Stomach (tissue), 8 donors: ENCODE measurements at regions not wholly inside any gene's neighbourhood (a gene's known extent, or its start where the extent isn't known, plus 50 kb on each side); places are given as distances from the start of the nearest gene placed in this dataset.

Experiments
- DNase-seq, 2 donors: peaks; one replicate each; pipeline versions ENCODE4 v3.0.0 to v3.0.0-alpha.2; 2013 to 2019
- H3K27ac ChIP-seq, 5 donors: fragments of 200-600 bp in 4 of 5; sonication (generic) in 4 of 5; one replicate each; pipeline ENCODE4 v1.5.1; 2013 to 2019; ENCODE audit warnings: mild to moderate bottlenecking in 1 of 5, moderate library complexity in 1 of 5
- H3K27me3 ChIP-seq, 3 donors: fragments of 200-600 bp; sonication (generic); one replicate each; pipeline ENCODE4 v1.5.1; 2017 to 2019; ENCODE audit warnings: mixed run types in 1 of 3
- H3K36me3 ChIP-seq, 4 donors: fragments of 200-600 bp; sonication (generic); 1 replicate in 3 of 4; 2 replicates in 1 of 4; pipeline ENCODE4 v1.5.1; 2016 to 2019
- H3K4me1 ChIP-seq, 4 donors: fragments of 200-600 bp; sonication (generic); one replicate each; pipeline ENCODE4 v1.5.1; 2016 to 2019
- H3K4me3 ChIP-seq, 4 donors: fragments of 200-600 bp; sonication (generic) in 3 of 4; one replicate each; pipeline ENCODE4 v1.5.1; 2016 to 2019; ENCODE audit warnings: mild to moderate bottlenecking in 1 of 4
- H3K9me3 ChIP-seq, 4 donors: fragments of 200-600 bp; sonication (generic); one replicate each; pipeline ENCODE4 v1.5.1; 2016 to 2019
- CTCF ChIP-seq, 7 experiments: fragments of 450-650 bp in 4 of 7; fragments of 200-600 bp in 3 of 7; sonication (generic) in 3 of 7; IDR thresholded peaks; one replicate each; pipeline ENCODE4 v1.5.1; 2016 to 2019; ENCODE audit warnings: antibody characterized with exemption in 7 of 7, control low read depth in 2 of 7, mild to moderate bottlenecking in 1 of 7
- EP300 ChIP-seq: sonication (generic); formaldehyde crosslinking; IDR thresholded peaks from one replicate; pipeline ENCODE4 v1.6.1; 2017; ENCODE audit warnings: antibody characterized with exemption
- POLR2A ChIP-seq, 4 donors: fragments of 450-650 bp; IDR thresholded peaks; one replicate each; pipeline ENCODE4 v1.6.1; 2016; ENCODE audit warnings: antibody characterized with exemption in 4 of 4, control low read depth in 2 of 4, mild to moderate bottlenecking in 1 of 4, moderate library complexity in 1 of 4
- POLR2AphosphoS5 ChIP-seq, 3 donors: sonication (generic); formaldehyde crosslinking; IDR thresholded peaks; one replicate each; pipeline ENCODE4 v1.6.1; 2016; ENCODE audit warnings: antibody characterized with exemption in 3 of 3
- WGBS, 5 donors: extraction: QIAGEN DNeasy Blood & Tissue Kit in 3 of 5; methylation state at CpG; one replicate each; pipeline versions ENCODE4 v1.1.5 to v1.1.7; 2013 to 2018; 5-methylcytosine and 5-hydroxymethylcytosine counted together
- intact Hi-C: fragments of 100-400 bp; cut with DNase I; formaldehyde crosslinking; loops from one replicate; pipeline ENCODE4 v1.15.1; 2023; ENCODE audit warnings: low total_unique reads
- donor health status: healthy with polysubstance abuse.
- donor health status: Bipolar disorder and iron deficiency.
- donor health status: healthy.

- TF ChIP-seq POLR2AphosphoS5 (IDR thresholded peaks at IDR 0.05) = no peak
- no peak for TF ChIP-seq CTCF (IDR thresholded peaks at IDR 0.05)
- no peak for TF ChIP-seq EP300
- peaks cover 0 to 19% (median 16%) of the 10 kb centered on the region in 4 donors for H3K9me3 ChIP-seq
- WGBS, 5 donors = 65 to 100% (median 95%) methylated on average over 1 of the region's 1 CpG
Observed at GRCh38 chr11:116110356-116110755, 606.1 kb upstream of the CADM1 start.

GRCh38 chr11:116109228-116109627 is 605.0 kb upstream of the CADM1 start:
- no peak overlapping the region for H3K4me3 ChIP-seq
- WGBS, 5 donors = 72 to 88% (median 83%) methylated on average over 5 of the region's 5 CpGs
- DNase-seq = no peak
- TF ChIP-seq POLR2A (IDR thresholded peaks at IDR 0.05) (no peak), EP300 (no peak), POLR2AphosphoS5 (IDR thresholded peaks at IDR 0.05) (no peak), CTCF (IDR thresholded peaks at IDR 0.05) (no peak)
- no peak overlapping the region for H3K27ac ChIP-seq
- no peaks in the 10 kb centered on the region for H3K27me3 ChIP-seq
- peaks cover 0 to 16% (median 15%) of the 10 kb centered on the region in 4 donors for H3K9me3 ChIP-seq
- H3K4me1 ChIP-seq = no peaks in the 10 kb centered on the region
- intact Hi-C loops = no loop called here
- no peaks in the 10 kb centered on the region for H3K36me3 ChIP-seq

More at GRCh38 chr11:116110356-116110755, 606.1 kb upstream of the CADM1 start:
- Histone ChIP-seq H3K27ac (no peak overlapping the region), H3K36me3 (no peaks in the 10 kb centered on the region), H3K27me3 (no peaks in the 10 kb centered on the region), H3K4me3 (no peak overlapping the region), H3K4me1 (no peaks in the 10 kb centered on the region)
- no peak for DNase-seq
- intact Hi-C loops = no loop called here

- Histone ChIP-seq H3K27ac (no peak overlapping the region), H3K4me1 (no peaks in the 10 kb centered on the region), H3K36me3 (no peaks in the 10 kb centered on the region), H3K9me3 (peaks cover 0 to 5% (median 5%) of the 10 kb centered on the region in 4 donors), H3K27me3 (no peaks in the 10 kb centered on the region), H3K4me3 (no peak overlapping the region)
- TF ChIP-seq POLR2AphosphoS5 (IDR thresholded peaks at IDR 0.05) (no peak), POLR2A (IDR thresholded peaks at IDR 0.05) (no peak), CTCF (IDR thresholded peaks at IDR 0.05) (no peak), EP300 (no peak)
- DNase-seq = no peak
- WGBS, 5 donors = 38 to 61% (median 52%) methylated on average over 2 of the region's 2 CpGs
- intact Hi-C loops = no loop called here
Observed at GRCh38 chr11:116108161-116108560, 603.9 kb upstream of the CADM1 start.

- Histone ChIP-seq H3K4me3 (no peak overlapping the region), H3K27me3 (no peaks in the 10 kb centered on the region), H3K36me3 (no peaks in the 10 kb centered on the region), H3K9me3 (no peaks in the 10 kb centered on the region), H3K4me1 (no peaks in the 10 kb centered on the region), H3K27ac (no peak overlapping the region)
- intact Hi-C loops = no loop called here
- TF ChIP-seq CTCF (IDR thresholded peaks at IDR 0.05) (no peak), EP300 (no peak), POLR2A (IDR thresholded peaks at IDR 0.05) (no peak), POLR2AphosphoS5 (IDR thresholded peaks at IDR 0.05) (no peak)
- DNase-seq = no peak
- WGBS, 5 donors = 52 to 82% (median 75%) methylated on average over 3 of the region's 3 CpGs
Observed at GRCh38 chr11:116107229-116107628, 603.0 kb upstream of the CADM1 start.
